ENCODE measurements at regions not wholly inside any gene's neighbourhood (a gene's known extent, or its start where the extent isn't known, plus 50 kb on each side); places are given as distances from the start of the nearest gene placed in this dataset.
"Not testable (repeated sequence)": the region's sequence is repeated elsewhere in the genome, so short reads cannot be mapped to it uniquely, and the experiment has no call there.

GRCh38 chr22:11066458-11067285, 4461.3 kb upstream of the OR11H1 start:
- Histone ChIP-seq H3K36me3 (ENCODE audit: control insufficient read depth in 2 of 2, insufficient read depth in 2 of 2, low read length in 2 of 2) (no peaks in the 10 kb centered on the region), H3K4me3 (ENCODE audit: low read length in 2 of 2) (no peak overlapping the region), H3K9ac (ENCODE audit: low read depth in 1 of 2, low read length in 2 of 2) (no peak overlapping the region), H3K9me3 (ENCODE audit: control insufficient read depth in 2 of 2, low read length in 2 of 2) (peaks cover 7 to 26% of the 10 kb centered on the region in 2 donors), H3K27ac (ENCODE audit: low read depth in 2 of 2, low read length in 2 of 2) (no peak overlapping the region), H3K27me3 (ENCODE audit: control insufficient read depth in 2 of 2, insufficient read depth in 2 of 2, low read length in 2 of 2) (no peaks in the 10 kb centered on the region), H3K4me1 (ENCODE audit: control insufficient read depth in 2 of 2, insufficient read depth in 2 of 2, low read length in 2 of 2) (no peaks in the 10 kb centered on the region)

- peaks cover 7 to 26% of the 10 kb centered on the region in 2 donors for H3K9me3 ChIP-seq (ENCODE audit: control insufficient read depth in 2 of 2, low read length in 2 of 2)
- not testable (repeated sequence) for H3K27ac ChIP-seq (ENCODE audit: low read depth in 2 of 2, low read length in 2 of 2); H3K27me3 ChIP-seq (ENCODE audit: control insufficient read depth in 2 of 2, insufficient read depth in 2 of 2, low read length in 2 of 2); H3K9ac ChIP-seq (ENCODE audit: low read depth in 1 of 2, low read length in 2 of 2); H3K4me1 ChIP-seq (ENCODE audit: control insufficient read depth in 2 of 2, insufficient read depth in 2 of 2, low read length in 2 of 2); H3K36me3 ChIP-seq (ENCODE audit: control insufficient read depth in 2 of 2, insufficient read depth in 2 of 2, low read length in 2 of 2); H3K4me3 ChIP-seq (ENCODE audit: low read length in 2 of 2)
Observed at GRCh38 chr22:11067286-11067871, 4460.6 kb upstream of the OR11H1 start.

- H3K4me3 ChIP-seq (ENCODE audit: low read length in 2 of 2); H3K9ac ChIP-seq (ENCODE audit: low read depth in 1 of 2, low read length in 2 of 2); H3K36me3 ChIP-seq (ENCODE audit: control insufficient read depth in 2 of 2, insufficient read depth in 2 of 2, low read length in 2 of 2); H3K27me3 ChIP-seq (ENCODE audit: control insufficient read depth in 2 of 2, insufficient read depth in 2 of 2, low read length in 2 of 2); H3K4me1 ChIP-seq (ENCODE audit: control insufficient read depth in 2 of 2, insufficient read depth in 2 of 2, low read length in 2 of 2); H3K27ac ChIP-seq (ENCODE audit: low read depth in 2 of 2, low read length in 2 of 2): not testable (repeated sequence)
- H3K9me3 ChIP-seq (ENCODE audit: control insufficient read depth in 2 of 2, low read length in 2 of 2) = peaks cover 7 to 26% of the 10 kb centered on the region in 2 donors
Observed at GRCh38 chr22:11067937-11068336, 4460.1 kb upstream of the OR11H1 start.

GRCh38 chr22:11068406-11068805, 4459.6 kb upstream of the OR11H1 start:
- H3K27ac ChIP-seq (ENCODE audit: low read depth in 2 of 2, low read length in 2 of 2); H3K4me1 ChIP-seq (ENCODE audit: control insufficient read depth in 2 of 2, insufficient read depth in 2 of 2, low read length in 2 of 2); H3K4me3 ChIP-seq (ENCODE audit: low read length in 2 of 2); H3K9ac ChIP-seq (ENCODE audit: low read depth in 1 of 2, low read length in 2 of 2); H3K36me3 ChIP-seq (ENCODE audit: control insufficient read depth in 2 of 2, insufficient read depth in 2 of 2, low read length in 2 of 2); H3K27me3 ChIP-seq (ENCODE audit: control insufficient read depth in 2 of 2, insufficient read depth in 2 of 2, low read length in 2 of 2): not testable (repeated sequence)
- peaks cover 7 to 22% of the 10 kb centered on the region in 2 donors for H3K9me3 ChIP-seq (ENCODE audit: control insufficient read depth in 2 of 2, low read length in 2 of 2)

Data from mucosa of rectum (tissue), 2 donors.